GM21576 (cell line): ENCODE measurements at regions not wholly inside any gene's neighbourhood (a gene's known extent, or its start where the extent isn't known, plus 50 kb on each side); places are given as distances from the start of the nearest gene placed in this dataset.
"Not testable (repeated sequence)": the region's sequence is repeated elsewhere in the genome, so short reads cannot be mapped to it uniquely, and the experiment has no call there.

Experiments used
- ATAC-seq: cut with Tn5 transposase; IDR thresholded peaks from one replicate; pipeline ENCODE4 v1.9.1; 2021; ENCODE audit warnings: mild to moderate bottlenecking, moderate library complexity; ENCODE audit not compliant: unreplicated experiment

- not testable (repeated sequence) for ATAC-seq
Observed at GRCh38 chr4:121616449-121616848, 80.3 kb downstream of the ANXA5 start.

GRCh38 chr4:121614101-121614500 lies 82.7 kb downstream of the ANXA5 start:
- no peak for ATAC-seq

GRCh38 chr4:121599049-121599448 lies 97.7 kb downstream of the ANXA5 start:
- no peak for ATAC-seq

GRCh38 chr4:121597346-121597934 lies 99.3 kb downstream of the ANXA5 start:
- peak; percentile 72 for ATAC-seq

- no peak for ATAC-seq
Observed at GRCh38 chr4:121594796-121595526, 101.8 kb downstream of the ANXA5 start.

GRCh38 chr4:121593760-121594159 lies 103.0 kb downstream of the ANXA5 start:
- ATAC-seq = no peak

GRCh38 chr4:121592257-121592656 lies 104.5 kb downstream of the ANXA5 start:
- ATAC-seq = not testable (repeated sequence)

- no peak for ATAC-seq
Observed at GRCh38 chr4:121584836-121585235, 111.9 kb downstream of the ANXA5 start.

GRCh38 chr4:121583396-121583795 lies 113.4 kb downstream of the ANXA5 start:
- no peak for ATAC-seq

- no peak for ATAC-seq
Observed at GRCh38 chr4:121582296-121582695, 114.5 kb downstream of the ANXA5 start.

- not testable (repeated sequence) for ATAC-seq
Observed at GRCh38 chr4:121575392-121575791, 121.4 kb downstream of the ANXA5 start.

- ATAC-seq = no peak
Observed at GRCh38 chr4:121574618-121575017, 122.2 kb downstream of the ANXA5 start.

- no peak for ATAC-seq
Observed at GRCh38 chr4:121567748-121568147, 129.0 kb downstream of the ANXA5 start.

GRCh38 chr4:121564840-121565375 lies 131.9 kb downstream of the ANXA5 start:
- no peak for ATAC-seq

GRCh38 chr4:121562811-121563210 lies 134.0 kb downstream of the ANXA5 start:
- no peak for ATAC-seq

- no peak for ATAC-seq
Observed at GRCh38 chr4:121555315-121556107, 141.3 kb downstream of the ANXA5 start.

GRCh38 chr4:121554382-121554781 lies 142.4 kb downstream of the ANXA5 start:
- no peak for ATAC-seq

GRCh38 chr4:121551881-121552280 lies 144.9 kb downstream of the ANXA5 start:
- ATAC-seq = no peak

- no peak for ATAC-seq
Observed at GRCh38 chr4:121551271-121551670, 145.5 kb downstream of the ANXA5 start.

- no peak for ATAC-seq
Observed at GRCh38 chr4:121541696-121542095, 155.1 kb downstream of the ANXA5 start.

GRCh38 chr4:121535351-121535750 lies 154.5 kb upstream of the QRFPR start:
- ATAC-seq = no peak

- no peak for ATAC-seq
Observed at GRCh38 chr4:121534187-121534586, 153.4 kb upstream of the QRFPR start.
